Activated CD8-positive, alpha-beta T cell treated with anti-CD3 and anti-CD28 coated beads for 36 hours (primary cell): ENCODE measurements at regions not wholly inside any gene's neighbourhood (a gene's known extent, or its start where the extent isn't known, plus 50 kb on each side); places are given as distances from the start of the nearest gene placed in this dataset.
"Not testable (repeated sequence)": the region's sequence is repeated elsewhere in the genome, so short reads cannot be mapped to it uniquely, and the experiment has no call there.

Experiments
- ATAC-seq: fragments of 200-7000 bp; cut with Tn5 transposase; one replicate; pipeline ENCODE4 v1.10.0; 2021; ENCODE audit warnings: mild to moderate bottlenecking, moderate library complexity
- CTCF ChIA-PET: fragments of 350-600 bp; sonication (Branson Sonifier 250); formaldehyde crosslinking; loops from one replicate; lab custom pipeline; 2021; ENCODE audit warnings: antibody characterized with exemption; lab: Charles Lee
- POLR2A ChIA-PET: fragments of 350-600 bp; sonication (Branson Sonifier 250); formaldehyde crosslinking; loops from one replicate; lab custom pipeline; 2021; ENCODE audit warnings: antibody characterized with exemption; lab: Charles Lee
- DNase-seq: peaks from one replicate; pipeline ENCODE4 v3.0.0-alpha.2; 2020
- H3K27ac Mint-ChIP-seq: one replicate; pipeline ENCODE4 v1.8.0; 2021; ENCODE audit warnings: mild to moderate bottlenecking, mixed read lengths
- H3K27me3 Mint-ChIP-seq: one replicate; pipeline ENCODE4 v1.8.0; 2021; ENCODE audit warnings: mixed read lengths
- H3K36me3 Mint-ChIP-seq: one replicate; pipeline ENCODE4 v1.8.0; 2021; ENCODE audit warnings: low read depth, mixed read lengths
- H3K4me1 Mint-ChIP-seq: one replicate; pipeline ENCODE4 v1.8.0; 2021; ENCODE audit warnings: low read depth, mixed read lengths
- H3K4me3 Mint-ChIP-seq: one replicate; pipeline ENCODE4 v1.8.0; 2021; ENCODE audit warnings: mild to moderate bottlenecking, moderate library complexity, mixed read lengths
- H3K9me3 Mint-ChIP-seq: one replicate; pipeline ENCODE4 v1.8.0; 2021; ENCODE audit warnings: mixed read lengths
- CTCF ChIP-seq: fragments of 200-600 bp; IDR thresholded peaks from one replicate; pipeline ENCODE4 v1.8.0; 2022; ENCODE audit warnings: antibody characterized with exemption, mild to moderate bottlenecking
- intact Hi-C: fragments of 100-400 bp; cut with micrococcal nuclease; formaldehyde crosslinking; loops from one replicate; pipeline ENCODE4 v1.10.0; 2022

- ChIA-PET POLR2A (no interaction called here), CTCF (no interaction called here)
- Mint-ChIP-seq H3K4me1 (no peaks in the 10 kb centered on the region), H3K4me3 (no peak overlapping the region), H3K36me3 (no peaks in the 10 kb centered on the region), H3K27me3 (no peaks in the 10 kb centered on the region), H3K9me3 (no peaks in the 10 kb centered on the region), H3K27ac (no peak overlapping the region)
- ATAC-seq (no peak), DNase-seq (no peak)
- no peak for TF ChIP-seq CTCF
- intact Hi-C loops, result no loop called here
Observed at GRCh38 chr3:178203650-178204049, 332.6 kb upstream of the KCNMB2 start.

- no peak for DNase-seq
- H3K4me3 Mint-ChIP-seq, result no peak overlapping the region
- H3K4me1 Mint-ChIP-seq, result no peaks in the 10 kb centered on the region
- H3K9me3 Mint-ChIP-seq, result no peaks in the 10 kb centered on the region
- intact Hi-C loops, result no loop called here
- TF ChIP-seq CTCF, result no peak
- no peak for ATAC-seq
- POLR2A ChIA-PET, result no interaction called here
- H3K36me3 Mint-ChIP-seq, result no peaks in the 10 kb centered on the region
- no peaks in the 10 kb centered on the region for H3K27me3 Mint-ChIP-seq
- CTCF ChIA-PET, result no interaction called here
- H3K27ac Mint-ChIP-seq, result no peak overlapping the region
Observed at GRCh38 chr3:178205740-178206139, 330.5 kb upstream of the KCNMB2 start.

- TF ChIP-seq CTCF, result no peak
- Mint-ChIP-seq H3K9me3 (no peaks in the 10 kb centered on the region), H3K27ac (no peak overlapping the region), H3K36me3 (no peaks in the 10 kb centered on the region), H3K27me3 (no peaks in the 10 kb centered on the region), H3K4me1 (no peaks in the 10 kb centered on the region), H3K4me3 (no peak overlapping the region)
- intact Hi-C loops, result no loop called here
- no peak for ATAC-seq
- no peak for DNase-seq
- ChIA-PET POLR2A (no interaction called here), CTCF (no interaction called here)
Observed at GRCh38 chr3:178206521-178206920, 329.7 kb upstream of the KCNMB2 start.

- H3K27me3 Mint-ChIP-seq, H3K27ac Mint-ChIP-seq, DNase-seq, POLR2A ChIA-PET, H3K4me3 Mint-ChIP-seq, ATAC-seq, H3K36me3 Mint-ChIP-seq, intact Hi-C loops, H3K4me1 Mint-ChIP-seq, H3K9me3 Mint-ChIP-seq, CTCF ChIA-PET: not testable (repeated sequence)
Observed at GRCh38 chr3:178207161-178207560, 329.1 kb upstream of the KCNMB2 start.

GRCh38 chr3:178207627-178208026 is 328.6 kb upstream of the KCNMB2 start:
- CTCF ChIA-PET, H3K36me3 Mint-ChIP-seq, POLR2A ChIA-PET, DNase-seq, intact Hi-C loops, H3K4me1 Mint-ChIP-seq, ATAC-seq, H3K4me3 Mint-ChIP-seq, H3K9me3 Mint-ChIP-seq, H3K27me3 Mint-ChIP-seq, H3K27ac Mint-ChIP-seq: not testable (repeated sequence)

GRCh38 chr3:178209116-178209515 is 327.1 kb upstream of the KCNMB2 start:
- ATAC-seq, H3K27ac Mint-ChIP-seq, intact Hi-C loops, H3K27me3 Mint-ChIP-seq, H3K4me1 Mint-ChIP-seq, DNase-seq, H3K9me3 Mint-ChIP-seq, CTCF ChIA-PET, H3K4me3 Mint-ChIP-seq, POLR2A ChIA-PET, H3K36me3 Mint-ChIP-seq: not testable (repeated sequence)

GRCh38 chr3:178209618-178210017 is 326.6 kb upstream of the KCNMB2 start:
- H3K36me3 Mint-ChIP-seq, H3K4me1 Mint-ChIP-seq, H3K4me3 Mint-ChIP-seq, H3K27me3 Mint-ChIP-seq, intact Hi-C loops, CTCF ChIA-PET, H3K27ac Mint-ChIP-seq, ATAC-seq, POLR2A ChIA-PET, H3K9me3 Mint-ChIP-seq, DNase-seq: not testable (repeated sequence)

GRCh38 chr3:178211086-178211485 is 325.1 kb upstream of the KCNMB2 start:
- H3K4me3 Mint-ChIP-seq, H3K9me3 Mint-ChIP-seq, ATAC-seq, CTCF ChIA-PET, H3K27me3 Mint-ChIP-seq, POLR2A ChIA-PET, intact Hi-C loops, DNase-seq, H3K36me3 Mint-ChIP-seq, H3K4me1 Mint-ChIP-seq, H3K27ac Mint-ChIP-seq: not testable (repeated sequence)
